Kasumi-1 (cell line): ENCODE measurements at regions not wholly inside any gene's neighbourhood (a gene's known extent, or its start where the extent isn't known, plus 50 kb on each side); places are given as distances from the start of the nearest gene placed in this dataset.
"Not testable (repeated sequence)": the region's sequence is repeated elsewhere in the genome, so short reads cannot be mapped to it uniquely, and the experiment has no call there.

ENCODE experiments used
- DNase-seq, 2 experiments: peaks; one replicate each; lab custom pipeline; 2025; lab: John Stamatoyannopoulos, UW

GRCh38 chr14:49367696-49368095, 218.5 kb downstream of the RPS29 start:
- no peak for DNase-seq

GRCh38 chr14:49366416-49366815, 219.8 kb downstream of the RPS29 start:
- no peak for DNase-seq

- DNase-seq: no peak
Observed at GRCh38 chr14:49364752-49365117, 221.4 kb downstream of the RPS29 start.

- DNase-seq: no peak
Observed at GRCh38 chr14:49363821-49364751, 222.1 kb downstream of the RPS29 start.

GRCh38 chr14:49362916-49363315, 223.3 kb downstream of the RPS29 start:
- no peak for DNase-seq

GRCh38 chr14:49339130-49339529, 247.1 kb downstream of the RPS29 start:
- no peak for DNase-seq

GRCh38 chr14:49319810-49320209, 266.4 kb downstream of the RPS29 start:
- no peak for DNase-seq

GRCh38 chr14:49315570-49315969, 270.6 kb downstream of the RPS29 start:
- no peak for DNase-seq

- DNase-seq: no peak
Observed at GRCh38 chr14:49314737-49315136, 271.4 kb downstream of the RPS29 start.

- DNase-seq: no peak
Observed at GRCh38 chr14:49313108-49313507, 273.1 kb downstream of the RPS29 start.

- no peak for DNase-seq
Observed at GRCh38 chr14:49310298-49310697, 275.9 kb downstream of the RPS29 start.

GRCh38 chr14:49306152-49306751, 279.9 kb downstream of the RPS29 start:
- peak; percentile 55 to 78 for DNase-seq

- peak; percentile 56 to 62 for DNase-seq
Observed at GRCh38 chr14:49303946-49304516, 282.1 kb downstream of the RPS29 start.

- DNase-seq: no peak
Observed at GRCh38 chr14:49297102-49297501, 289.1 kb downstream of the RPS29 start.

GRCh38 chr14:49294621-49295148, 291.5 kb downstream of the RPS29 start:
- DNase-seq: no peak

- no peak for DNase-seq
Observed at GRCh38 chr14:49287004-49287403, 299.2 kb downstream of the RPS29 start.

GRCh38 chr14:49286257-49286983, 299.8 kb downstream of the RPS29 start:
- DNase-seq: no peak

- DNase-seq: no peak
Observed at GRCh38 chr14:49280566-49280965, 305.6 kb downstream of the RPS29 start.

GRCh38 chr14:49250517-49250916, 335.7 kb downstream of the RPS29 start:
- no peak for DNase-seq

GRCh38 chr14:49250109-49250508, 336.1 kb downstream of the RPS29 start:
- DNase-seq: no peak

- no peak for DNase-seq
Observed at GRCh38 chr14:49249022-49249421, 337.2 kb downstream of the RPS29 start.

- DNase-seq: not testable (repeated sequence)
Observed at GRCh38 chr14:49243777-49244176, 342.4 kb downstream of the RPS29 start.
